Lower leg skin (tissue), 4 donors: ENCODE measurements at regions not wholly inside any gene's neighbourhood (a gene's known extent, or its start where the extent isn't known, plus 50 kb on each side); places are given as distances from the start of the nearest gene placed in this dataset.

ENCODE experiments used
- DNase-seq, 2 donors: peaks; one replicate each; pipeline ENCODE4 v3.0.0-alpha.2; 2019; ENCODE audit warnings: low spot score in 2 of 2
- H3K4me3 ChIP-seq: fragments of 200-600 bp; sonication (generic); 2 replicates; pipeline ENCODE4 v1.5.1; 2017; ENCODE audit warnings: mild to moderate bottlenecking, low read depth; ENCODE audit not compliant: poor library complexity, severe bottlenecking
- CTCF ChIP-seq, 3 donors: fragments of 450-650 bp; IDR thresholded peaks; one replicate each; pipeline ENCODE4 v1.5.1; 2016; ENCODE audit warnings: antibody characterized with exemption in 3 of 3, mild to moderate bottlenecking in 3 of 3, moderate library complexity in 2 of 3
- POLR2A ChIP-seq, 2 donors: fragments of 450-650 bp; IDR thresholded peaks; one replicate each; pipeline ENCODE4 v1.6.1; 2016 to 2017; ENCODE audit warnings: antibody characterized with exemption in 2 of 2, mild to moderate bottlenecking in 1 of 2, moderate library complexity in 1 of 2
- WGBS, 2 donors: methylation state at CpG; one replicate each; pipeline ENCODE4 v1.1.5; 2018; 5-methylcytosine and 5-hydroxymethylcytosine counted together
- intact Hi-C: fragments of 100-400 bp; cut with DNase I; formaldehyde crosslinking; loops from one replicate; pipeline ENCODE4 v1.15.0; 2023; ENCODE audit warnings: low total_unique reads

DNA sequence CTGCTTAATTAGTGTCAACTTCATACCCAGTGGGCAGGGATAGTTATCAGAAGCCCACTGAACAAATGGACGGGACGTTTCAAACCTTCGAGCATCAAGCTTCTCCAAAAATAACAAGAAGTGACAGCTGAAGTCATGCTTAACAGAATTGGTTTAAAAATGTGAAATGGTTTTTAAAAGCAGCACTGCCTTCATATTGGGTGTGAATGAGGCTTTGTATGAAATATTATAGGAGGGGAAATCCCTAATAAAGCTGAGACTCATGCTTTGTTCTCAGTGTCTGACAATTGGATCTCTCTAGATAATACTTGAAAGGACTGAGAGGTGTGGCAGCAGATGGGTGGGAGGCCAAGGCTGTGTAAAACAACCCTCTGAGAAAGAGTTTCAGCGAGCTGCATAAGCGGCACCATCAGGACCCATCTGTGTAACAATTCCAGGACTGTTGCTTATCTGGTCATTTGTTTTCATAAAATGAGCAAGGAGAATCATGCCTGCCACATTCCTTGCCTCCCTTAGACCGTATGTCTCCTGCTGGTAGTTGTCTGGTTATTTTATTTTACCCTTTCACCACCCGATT, 667.7 kb downstream of the DIAPH3 start:
- H3K4me3 ChIP-seq = no peak overlapping the region
- no peak for DNase-seq
- TF ChIP-seq CTCF (IDR thresholded peaks at IDR 0.05) (no peak), POLR2A (IDR thresholded peaks at IDR 0.05) (no peak)
- intact Hi-C loops = no loop called here
- WGBS, 2 donors = 78 to 80% methylated on average over 7 of the region's 7 CpGs

GRCh38 chr13:59497621-59498247, 666.0 kb downstream of the DIAPH3 start:
- no peak overlapping the region for H3K4me3 ChIP-seq
- DNase-seq = no peak
- intact Hi-C loops = no loop called here
- TF ChIP-seq CTCF (IDR thresholded peaks at IDR 0.05) (no peak), POLR2A (IDR thresholded peaks at IDR 0.05) (no peak)
- WGBS, 2 donors = 76 to 77% methylated on average over 4 of the region's 4 CpGs

DNA sequence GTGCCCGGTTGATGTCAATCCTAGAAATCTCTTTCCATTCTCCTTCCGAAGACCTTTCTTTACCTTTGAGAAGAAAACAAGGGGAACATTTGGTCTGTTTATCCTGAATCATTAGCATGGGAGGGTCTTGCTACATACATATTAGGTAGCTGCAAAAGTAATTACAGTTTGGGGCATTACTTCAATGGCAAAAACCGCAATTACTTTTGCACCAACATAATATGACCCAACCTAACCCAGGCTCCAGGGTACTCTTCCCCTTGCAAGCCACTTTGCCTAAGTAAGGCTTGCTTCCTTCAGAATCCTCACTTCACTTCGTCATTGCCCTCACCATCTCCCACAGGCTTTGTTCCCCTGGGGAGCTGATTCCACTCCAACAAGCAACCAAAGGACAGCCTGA, 662.7 kb downstream of the DIAPH3 start:
- intact Hi-C loops = no loop called here
- WGBS, 2 donors = 84 to 89% methylated on average over 4 of the region's 4 CpGs

GRCh38 chr13:59504407-59504806, 659.3 kb downstream of the DIAPH3 start:
- no peak overlapping the region for H3K4me3 ChIP-seq
- intact Hi-C loops = no loop called here
- DNase-seq = no peak
- TF ChIP-seq POLR2A (IDR thresholded peaks at IDR 0.05) = no peak
- TF ChIP-seq CTCF (IDR thresholded peaks at IDR 0.05) = no peak
- 68 to 69% methylated on average over 5 of the region's 5 CpGs for WGBS, 2 donors

More for the DNA sequence above, 662.7 kb downstream of the DIAPH3 start:
- no peak for DNase-seq
- H3K4me3 ChIP-seq = no peak overlapping the region
- TF ChIP-seq CTCF (IDR thresholded peaks at IDR 0.05) = no peak
- no peak for TF ChIP-seq POLR2A (IDR thresholded peaks at IDR 0.05)

GRCh38 chr13:59510386-59510785, 653.3 kb downstream of the DIAPH3 start:
- no peak overlapping the region for H3K4me3 ChIP-seq
- no peak for TF ChIP-seq CTCF (IDR thresholded peaks at IDR 0.05)
- no peak for TF ChIP-seq POLR2A (IDR thresholded peaks at IDR 0.05)
- DNase-seq = no peak
- WGBS, 2 donors = 55 to 61% methylated on average over 4 of the region's 4 CpGs
- intact Hi-C loops = no loop called here

GRCh38 chr13:59513686-59514085, 650.0 kb downstream of the DIAPH3 start:
- WGBS, 2 donors = 14 to 42% methylated on average over 1 of the region's 1 CpG
- intact Hi-C loops = no loop called here
- H3K4me3 ChIP-seq = no peak overlapping the region
- TF ChIP-seq POLR2A (IDR thresholded peaks at IDR 0.05) (no peak), CTCF (IDR thresholded peaks at IDR 0.05) (no peak)
- DNase-seq = no peak
